ENCODE measurements at regions not wholly inside any gene's neighbourhood (a gene's known extent, or its start where the extent isn't known, plus 50 kb on each side); places are given as distances from the start of the nearest gene placed in this dataset. TPM values are rescaled to one million over a fixed set of nuclear protein-coding genes. Genes with fewer than 3 reads are reported as not detected.

- Histone ChIP-seq H3K4me3 (ENCODE audit: low read depth, low read length) (no peak overlapping the region), H3K36me3 (ENCODE audit: control insufficient read depth, insufficient read depth, low read length) (no peaks in the 10 kb centered on the region), H3K27me3 (ENCODE audit: control insufficient read depth, insufficient read depth, low read length) (no peaks in the 10 kb centered on the region)
- TF ChIP-seq CTCF (IDR thresholded peaks at IDR 0.05; ENCODE audit: insufficient read depth, low read depth, low read length): no peak
- POLR2A ChIA-PET: no interaction called here
- no peak for DNase-seq (ENCODE audit: low read depth)
- CTCF ChIA-PET: interaction anchor here (1.0 kb wide), 1 partner anchor 9 kb away, joined by 3 read pairs; no protein-coding TSS in a partner anchor
These were observed 120.7 kb downstream of the CDC7 start for GRCh38 chr1:91621360-91621759.

GRCh38 chr1:91621907-91622306 is 121.3 kb downstream of the CDC7 start:
- no peak for TF ChIP-seq CTCF (IDR thresholded peaks at IDR 0.05; ENCODE audit: insufficient read depth, low read depth, low read length)
- no peaks in the 10 kb centered on the region for H3K27me3 ChIP-seq (ENCODE audit: control insufficient read depth, insufficient read depth, low read length)
- H3K36me3 ChIP-seq (ENCODE audit: control insufficient read depth, insufficient read depth, low read length): no peaks in the 10 kb centered on the region
- CTCF ChIA-PET: interaction anchor here (1.0 kb wide), 1 partner anchor 9 kb away, joined by 3 read pairs; no protein-coding TSS in a partner anchor
- no peak for DNase-seq (ENCODE audit: low read depth)
- POLR2A ChIA-PET: no interaction called here
- no peak overlapping the region for H3K4me3 ChIP-seq (ENCODE audit: low read depth, low read length)

- DNase-seq (ENCODE audit: low read depth): no peak
- no peak for TF ChIP-seq CTCF (IDR thresholded peaks at IDR 0.05; ENCODE audit: insufficient read depth, low read depth, low read length)
- POLR2A ChIA-PET: no interaction called here
These were observed 122.0 kb downstream of the CDC7 start for GRCh38 chr1:91622616-91623015.

GRCh38 chr1:91623020-91623419 is 122.4 kb downstream of the CDC7 start:
- no peaks in the 10 kb centered on the region for H3K27me3 ChIP-seq (ENCODE audit: control insufficient read depth, insufficient read depth, low read length)
- ChIA-PET CTCF (no interaction called here), POLR2A (no interaction called here)
- no peaks in the 10 kb centered on the region for H3K36me3 ChIP-seq (ENCODE audit: control insufficient read depth, insufficient read depth, low read length)
- DNase-seq (ENCODE audit: low read depth): no peak
- no peak overlapping the region for H3K4me3 ChIP-seq (ENCODE audit: low read depth, low read length)
- no peak for TF ChIP-seq CTCF (IDR thresholded peaks at IDR 0.05; ENCODE audit: insufficient read depth, low read depth, low read length)

More at GRCh38 chr1:91622616-91623015, 122.0 kb downstream of the CDC7 start:
- CTCF ChIA-PET: no interaction called here
- Histone ChIP-seq H3K36me3 (ENCODE audit: control insufficient read depth, insufficient read depth, low read length) (no peaks in the 10 kb centered on the region), H3K4me3 (ENCODE audit: low read depth, low read length) (no peak overlapping the region), H3K27me3 (ENCODE audit: control insufficient read depth, insufficient read depth, low read length) (no peaks in the 10 kb centered on the region)

- CTCF ChIA-PET: no interaction called here
- Histone ChIP-seq H3K36me3 (ENCODE audit: control insufficient read depth, insufficient read depth, low read length) (no peaks in the 10 kb centered on the region), H3K27me3 (ENCODE audit: control insufficient read depth, insufficient read depth, low read length) (no peaks in the 10 kb centered on the region), H3K4me3 (ENCODE audit: low read depth, low read length) (no peak overlapping the region)
- POLR2A ChIA-PET: no interaction called here
- TF ChIP-seq CTCF (IDR thresholded peaks at IDR 0.05; ENCODE audit: insufficient read depth, low read depth, low read length): no peak
- no peak for DNase-seq (ENCODE audit: low read depth)
These were observed 123.7 kb downstream of the CDC7 start for GRCh38 chr1:91624331-91624730.

Small RNAs in the stretch of these regions (small RNA-seq; reads per million reads assigned to genes)
- gene AL714022.1 (ENCODE audit: insufficient read length, low read depth, low replicate concordance): not detected
